HCT116 (cell line): ENCODE measurements at regions not wholly inside any gene's neighbourhood (a gene's known extent, or its start where the extent isn't known, plus 50 kb on each side); places are given as distances from the start of the nearest gene placed in this dataset.

Experiments
- EZH2phosphoT487 ChIP-seq: fragments of 200-600 bp; IDR thresholded peaks from 2 replicates; pipeline ENCODE4 v1.6.1; 2018; ENCODE audit warnings: antibody characterized with exemption, borderline replicate concordance
- FOSL1 ChIP-seq: IDR thresholded peaks from 2 replicates; pipeline ENCODE4 v1.6.1; 2012; ENCODE audit warnings: low read depth
- POLR2A ChIP-seq: IDR thresholded peaks from 2 replicates; pipeline ENCODE4 v1.7.0; 2011; ENCODE audit warnings: borderline replicate concordance; ENCODE audit not compliant: insufficient read depth, insufficient read length; ENCODE audit errors: extremely low read depth
- TCF7L2 ChIP-seq: IDR thresholded peaks from 2 replicates; pipeline ENCODE4 v1.7.0; 2011; ENCODE audit warnings: borderline replicate concordance, inconsistent platforms; ENCODE audit not compliant: insufficient read depth, insufficient read length; ENCODE audit errors: extremely low read depth
- TF ChIP-seq, protein P1 (sequence below), 3 experiments: fragments of 200-600 bp in 1 of 3; sonication (generic) in 1 of 3; IDR thresholded peaks in 2 of 3; conservative IDR thresholded peaks in 1 of 3; 2 replicates each; pipeline ENCODE4 v1.5.1; 2012 to 2017; ENCODE audit warnings: low read depth in 2 of 3, low read length in 2 of 3, antibody characterized with exemption in 1 of 3, borderline replicate concordance in 1 of 3, control low read depth in 1 of 3, mild to moderate bottlenecking in 1 of 3, mixed read lengths in 1 of 3, mixed run types in 1 of 3, moderate library complexity in 1 of 3; ENCODE audit not compliant: insufficient read depth in 1 of 3

DNA sequence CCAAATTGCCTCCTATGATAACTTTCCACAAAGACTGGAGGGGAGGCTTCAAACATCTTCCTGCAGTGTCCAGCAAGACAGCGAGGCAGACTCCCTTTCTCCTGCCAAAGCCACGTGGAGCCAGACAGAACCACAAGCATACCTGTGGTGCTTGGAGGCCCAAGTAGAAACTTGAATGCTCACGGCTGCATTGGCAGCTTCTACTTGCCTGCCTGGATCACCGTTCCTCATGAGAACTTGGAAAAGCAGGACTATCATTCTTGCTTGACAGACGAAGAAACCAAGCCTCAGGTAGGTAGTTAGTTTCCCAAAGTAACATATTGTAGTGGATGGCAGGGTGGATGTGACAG is 216.3 kb upstream of the SFRP2 start:
- TF ChIP-seq, protein P1, sequence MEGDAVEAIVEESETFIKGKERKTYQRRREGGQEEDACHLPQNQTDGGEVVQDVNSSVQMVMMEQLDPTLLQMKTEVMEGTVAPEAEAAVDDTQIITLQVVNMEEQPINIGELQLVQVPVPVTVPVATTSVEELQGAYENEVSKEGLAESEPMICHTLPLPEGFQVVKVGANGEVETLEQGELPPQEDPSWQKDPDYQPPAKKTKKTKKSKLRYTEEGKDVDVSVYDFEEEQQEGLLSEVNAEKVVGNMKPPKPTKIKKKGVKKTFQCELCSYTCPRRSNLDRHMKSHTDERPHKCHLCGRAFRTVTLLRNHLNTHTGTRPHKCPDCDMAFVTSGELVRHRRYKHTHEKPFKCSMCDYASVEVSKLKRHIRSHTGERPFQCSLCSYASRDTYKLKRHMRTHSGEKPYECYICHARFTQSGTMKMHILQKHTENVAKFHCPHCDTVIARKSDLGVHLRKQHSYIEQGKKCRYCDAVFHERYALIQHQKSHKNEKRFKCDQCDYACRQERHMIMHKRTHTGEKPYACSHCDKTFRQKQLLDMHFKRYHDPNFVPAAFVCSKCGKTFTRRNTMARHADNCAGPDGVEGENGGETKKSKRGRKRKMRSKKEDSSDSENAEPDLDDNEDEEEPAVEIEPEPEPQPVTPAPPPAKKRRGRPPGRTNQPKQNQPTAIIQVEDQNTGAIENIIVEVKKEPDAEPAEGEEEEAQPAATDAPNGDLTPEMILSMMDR (IDR thresholded peaks at IDR 0.05 in 2 of 3, conservative IDR thresholded peaks at IDR 0.05 in 1 of 3; ENCODE audit: borderline replicate concordance in 1 of 3, insufficient read depth in 1 of 3, low read depth in 2 of 3, low read length in 2 of 3) = no peak
- TF ChIP-seq FOSL1 (no peak), TCF7L2 (no peak), POLR2A (no peak), EZH2phosphoT487 (no peak)
